ENCODE measurements at regions not wholly inside any gene's neighbourhood (a gene's known extent, or its start where the extent isn't known, plus 50 kb on each side); places are given as distances from the start of the nearest gene placed in this dataset.

- Histone ChIP-seq H3K27ac (no peak overlapping the region), H3K36me3 (no peaks in the 10 kb centered on the region), H3K4me1 (no peaks in the 10 kb centered on the region), H3K27me3 (peaks cover 8% of the 10 kb centered on the region), H3K4me3 (no peak overlapping the region), H3K9me3 (no peaks in the 10 kb centered on the region)
- WGBS, 2 donors (ENCODE audit: low coverage in 1 of 2), result 83 to 89% methylated on average over 2 of the region's 2 CpGs
- no peak for ATAC-seq
- TF ChIP-seq POLR2A (IDR thresholded peaks at IDR 0.05) (no peak), EP300 (IDR thresholded peaks at IDR 0.05) (no peak), POLR2AphosphoS5 (IDR thresholded peaks at IDR 0.05) (no peak), CTCF (IDR thresholded peaks at IDR 0.05) (no peak)
Observed at GRCh38 chr7:45450571-45451204, 123.5 kb upstream of the ADCY1 start.

DNA sequence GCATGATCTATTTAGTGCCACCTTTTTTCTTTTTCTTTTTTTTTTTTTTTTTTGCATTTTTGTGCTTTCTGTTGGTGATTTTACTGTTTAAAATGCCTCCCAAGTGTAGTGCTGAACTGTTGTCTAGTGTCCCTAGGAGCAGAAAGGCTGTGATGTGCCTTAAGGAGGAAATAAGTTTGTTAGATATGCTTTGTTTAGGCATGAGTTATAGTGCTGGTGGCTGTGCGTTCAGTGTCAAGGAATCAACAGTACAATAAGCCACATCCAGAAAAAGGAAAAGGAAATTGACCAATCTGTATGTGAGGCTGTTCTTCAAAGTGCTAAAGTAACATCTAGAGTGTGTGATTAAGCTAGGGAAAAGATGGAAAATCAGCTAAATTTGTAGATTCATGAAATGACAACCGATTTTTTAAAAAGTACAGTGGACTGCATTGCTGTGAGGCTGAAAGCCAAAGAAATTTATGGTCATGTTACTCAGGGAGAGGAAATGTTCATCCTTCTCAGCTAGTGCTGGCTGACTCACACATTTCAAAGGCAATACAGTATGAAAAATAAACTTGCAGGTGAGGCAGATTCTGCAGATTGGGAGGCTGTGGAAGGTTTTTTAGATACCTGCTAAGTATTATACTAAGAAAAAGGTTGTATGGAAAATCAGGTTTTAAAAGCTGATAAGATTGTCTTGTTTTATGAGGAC lies 122.7 kb upstream of the ADCY1 start:
- H3K27me3 ChIP-seq, result peaks cover 16% of the 10 kb centered on the region
- H3K36me3 ChIP-seq, result no peaks in the 10 kb centered on the region
- no peak overlapping the region for H3K4me3 ChIP-seq
- WGBS, 2 donors (ENCODE audit: low coverage in 1 of 2), result 50 to 55% methylated on average over 2 of the region's 2 CpGs
- no peak for ATAC-seq
- H3K27ac ChIP-seq, result no peak overlapping the region
- no peaks in the 10 kb centered on the region for H3K9me3 ChIP-seq
- H3K4me1 ChIP-seq, result no peaks in the 10 kb centered on the region
- TF ChIP-seq EP300 (IDR thresholded peaks at IDR 0.05) (no peak), POLR2AphosphoS5 (IDR thresholded peaks at IDR 0.05) (no peak), POLR2A (IDR thresholded peaks at IDR 0.05) (no peak), CTCF (IDR thresholded peaks at IDR 0.05) (no peak)

DNA sequence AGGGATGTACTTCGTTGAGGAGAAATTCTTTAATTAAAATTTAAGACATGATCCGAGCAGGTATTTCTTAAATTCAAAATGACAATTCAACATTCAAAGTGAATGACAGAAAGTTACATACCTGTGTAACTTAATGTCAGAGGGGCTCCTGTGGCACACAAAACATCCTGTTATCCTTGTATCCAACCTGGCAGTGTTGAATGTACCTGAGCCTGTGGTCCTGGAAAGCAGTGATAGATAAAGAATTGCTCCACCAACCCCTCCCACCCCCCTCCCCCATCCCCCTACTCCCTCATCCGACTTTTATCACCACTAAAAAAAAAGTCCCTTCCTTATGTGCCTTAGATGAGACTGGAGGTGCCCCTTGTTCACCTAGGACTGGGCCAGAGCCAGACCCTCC lies 119.4 kb upstream of the ADCY1 start:
- 30 to 56% methylated on average over 2 to 3 of the region's 3 CpGs for WGBS, 2 donors (ENCODE audit: low coverage in 1 of 2)

GRCh38 chr7:45455662-45456061 lies 118.5 kb upstream of the ADCY1 start:
- Histone ChIP-seq H3K4me3 (no peak overlapping the region), H3K36me3 (no peaks in the 10 kb centered on the region), H3K9me3 (no peaks in the 10 kb centered on the region), H3K27ac (no peak overlapping the region), H3K27me3 (peaks cover 19% of the 10 kb centered on the region), H3K4me1 (no peaks in the 10 kb centered on the region)
- 86% methylated on average over 1 of the region's 4 CpGs; no CpG with 5 or more reads in 1 of the 2 donors for WGBS, 2 donors (ENCODE audit: low coverage in 1 of 2)
- TF ChIP-seq CTCF (IDR thresholded peaks at IDR 0.05) (no peak), EP300 (IDR thresholded peaks at IDR 0.05) (no peak), POLR2A (IDR thresholded peaks at IDR 0.05) (no peak), POLR2AphosphoS5 (IDR thresholded peaks at IDR 0.05) (no peak)
- ATAC-seq, result no peak

More for the DNA sequence above, 119.4 kb upstream of the ADCY1 start:
- Histone ChIP-seq H3K9me3 (no peaks in the 10 kb centered on the region), H3K4me1 (no peaks in the 10 kb centered on the region), H3K27me3 (peaks cover 19% of the 10 kb centered on the region), H3K27ac (no peak overlapping the region), H3K36me3 (no peaks in the 10 kb centered on the region), H3K4me3 (no peak overlapping the region)
- no peak for ATAC-seq
- TF ChIP-seq EP300 (IDR thresholded peaks at IDR 0.05) (no peak), POLR2AphosphoS5 (IDR thresholded peaks at IDR 0.05) (no peak), CTCF (IDR thresholded peaks at IDR 0.05) (no peak), POLR2A (IDR thresholded peaks at IDR 0.05) (no peak)

GRCh38 chr7:45456105-45456504 lies 118.1 kb upstream of the ADCY1 start:
- H3K36me3 ChIP-seq, result no peaks in the 10 kb centered on the region
- no peaks in the 10 kb centered on the region for H3K4me1 ChIP-seq
- no peak for ATAC-seq
- WGBS, 2 donors (ENCODE audit: low coverage in 1 of 2), result 40 to 61% methylated on average over 2 to 4 of the region's 5 CpGs
- TF ChIP-seq POLR2AphosphoS5 (IDR thresholded peaks at IDR 0.05), result no peak
- no peak for TF ChIP-seq POLR2A (IDR thresholded peaks at IDR 0.05)
- no peak for TF ChIP-seq EP300 (IDR thresholded peaks at IDR 0.05)
- no peak for TF ChIP-seq CTCF (IDR thresholded peaks at IDR 0.05)
- H3K27ac ChIP-seq, result no peak overlapping the region
- H3K27me3 ChIP-seq, result peaks cover 19% of the 10 kb centered on the region
- H3K4me3 ChIP-seq, result no peak overlapping the region
- H3K9me3 ChIP-seq, result no peaks in the 10 kb centered on the region

Measured in gastroesophageal sphincter (tissue), 4 donors.